ENCODE measurements at regions not wholly inside any gene's neighbourhood (a gene's known extent, or its start where the extent isn't known, plus 50 kb on each side); places are given as distances from the start of the nearest gene placed in this dataset.
"Not testable (repeated sequence)": the region's sequence is repeated elsewhere in the genome, so short reads cannot be mapped to it uniquely, and the experiment has no call there.

DNA sequence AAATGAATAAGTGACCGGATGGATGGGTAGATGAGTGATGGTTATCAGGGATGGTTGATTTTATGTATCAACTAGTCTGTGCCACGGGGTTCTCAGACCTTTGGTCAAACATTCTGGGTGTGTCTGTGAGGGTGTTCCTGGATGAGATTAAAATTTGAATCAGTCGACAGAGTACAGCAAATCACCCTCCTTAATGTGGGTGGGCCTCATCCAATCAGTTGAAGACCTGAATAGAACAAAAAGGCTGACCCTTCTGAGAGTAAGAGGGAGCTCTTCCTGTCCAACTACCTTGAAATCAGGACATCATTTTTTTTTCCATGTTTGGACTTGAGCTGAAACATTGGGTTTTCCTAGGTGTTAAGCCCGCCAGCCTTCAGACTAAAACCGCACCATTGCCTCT, 136.4 kb upstream of the ATXN1 start:
- no peaks in the 10 kb centered on the region for H3K9me3 ChIP-seq (ENCODE audit: insufficient read depth, low read length, severe bottlenecking)
- no peaks in the 10 kb centered on the region for H4K20me1 ChIP-seq (ENCODE audit: insufficient read depth, low read length)

GRCh38 chr6:16894301-16894700, 133.0 kb upstream of the ATXN1 start:
- H3K9me3 ChIP-seq (ENCODE audit: insufficient read depth, low read length, severe bottlenecking) = no peaks in the 10 kb centered on the region
- H3K27ac ChIP-seq (ENCODE audit: low read length) = no peak overlapping the region
- DNase-seq (no peak), ATAC-seq (ENCODE audit: insufficient read depth, low read depth) (no peak)
- H3K4me3 ChIP-seq (ENCODE audit: low read depth in 1 of 2, low read length in 2 of 2) = no peak overlapping the region
- H4K20me1 ChIP-seq (ENCODE audit: insufficient read depth, low read length) = no peaks in the 10 kb centered on the region
- no peak for TF ChIP-seq CTCF (IDR thresholded peaks at IDR 0.05; ENCODE audit: borderline replicate concordance, extremely low read depth, low read length, poor library complexity, severe bottlenecking)
- TF ChIP-seq EZH2 (IDR thresholded peaks at IDR 0.05; ENCODE audit: borderline replicate concordance, low read depth, low read length, severe bottlenecking) = no peak
- no peak overlapping the region for H3K9ac ChIP-seq (ENCODE audit: low read depth, low read length)
- no peaks in the 10 kb centered on the region for H3K36me3 ChIP-seq (ENCODE audit: insufficient read depth, low read length)
- H2AFZ ChIP-seq (ENCODE audit: low read depth, low read length) = no peak overlapping the region
- no peak overlapping the region for H3K4me2 ChIP-seq (ENCODE audit: insufficient read depth, low read length)
- H3K79me2 ChIP-seq (ENCODE audit: insufficient read depth, low read length) = no peaks in the 10 kb centered on the region
- H3K27me3 ChIP-seq (ENCODE audit: insufficient read depth, low read length, poor library complexity) = no peaks in the 10 kb centered on the region
- no peaks in the 10 kb centered on the region for H3K4me1 ChIP-seq (ENCODE audit: insufficient read depth, low read length)

More for the DNA sequence above, 136.4 kb upstream of the ATXN1 start:
- no peak overlapping the region for H3K4me2 ChIP-seq (ENCODE audit: insufficient read depth, low read length)
- no peaks in the 10 kb centered on the region for H3K4me1 ChIP-seq (ENCODE audit: insufficient read depth, low read length)
- ATAC-seq (ENCODE audit: insufficient read depth, low read depth) (no peak), DNase-seq (no peak)
- TF ChIP-seq EZH2 (IDR thresholded peaks at IDR 0.05; ENCODE audit: borderline replicate concordance, low read depth, low read length, severe bottlenecking) (no peak), CTCF (IDR thresholded peaks at IDR 0.05; ENCODE audit: borderline replicate concordance, extremely low read depth, low read length, poor library complexity, severe bottlenecking) (no peak)
- H3K9ac ChIP-seq (ENCODE audit: low read depth, low read length) = no peak overlapping the region
- no peak overlapping the region for H3K4me3 ChIP-seq (ENCODE audit: low read depth in 1 of 2, low read length in 2 of 2)
- H3K36me3 ChIP-seq (ENCODE audit: insufficient read depth, low read length) = no peaks in the 10 kb centered on the region
- H3K27me3 ChIP-seq (ENCODE audit: insufficient read depth, low read length, poor library complexity) = no peaks in the 10 kb centered on the region
- H3K27ac ChIP-seq (ENCODE audit: low read length) = no peak overlapping the region
- no peak overlapping the region for H2AFZ ChIP-seq (ENCODE audit: low read depth, low read length)
- no peaks in the 10 kb centered on the region for H3K79me2 ChIP-seq (ENCODE audit: insufficient read depth, low read length)

GRCh38 chr6:16891110-16891509, 129.8 kb upstream of the ATXN1 start:
- DNase-seq; H3K9ac ChIP-seq (ENCODE audit: low read depth, low read length); H3K79me2 ChIP-seq (ENCODE audit: insufficient read depth, low read length); H3K4me1 ChIP-seq (ENCODE audit: insufficient read depth, low read length); H3K36me3 ChIP-seq (ENCODE audit: insufficient read depth, low read length); H3K4me3 ChIP-seq (ENCODE audit: low read depth in 1 of 2, low read length in 2 of 2); ATAC-seq (ENCODE audit: insufficient read depth, low read depth); H3K4me2 ChIP-seq (ENCODE audit: insufficient read depth, low read length); H3K27ac ChIP-seq (ENCODE audit: low read length); H2AFZ ChIP-seq (ENCODE audit: low read depth, low read length); H3K27me3 ChIP-seq (ENCODE audit: insufficient read depth, low read length, poor library complexity); H4K20me1 ChIP-seq (ENCODE audit: insufficient read depth, low read length); H3K9me3 ChIP-seq (ENCODE audit: insufficient read depth, low read length, severe bottlenecking): not testable (repeated sequence)

DNA sequence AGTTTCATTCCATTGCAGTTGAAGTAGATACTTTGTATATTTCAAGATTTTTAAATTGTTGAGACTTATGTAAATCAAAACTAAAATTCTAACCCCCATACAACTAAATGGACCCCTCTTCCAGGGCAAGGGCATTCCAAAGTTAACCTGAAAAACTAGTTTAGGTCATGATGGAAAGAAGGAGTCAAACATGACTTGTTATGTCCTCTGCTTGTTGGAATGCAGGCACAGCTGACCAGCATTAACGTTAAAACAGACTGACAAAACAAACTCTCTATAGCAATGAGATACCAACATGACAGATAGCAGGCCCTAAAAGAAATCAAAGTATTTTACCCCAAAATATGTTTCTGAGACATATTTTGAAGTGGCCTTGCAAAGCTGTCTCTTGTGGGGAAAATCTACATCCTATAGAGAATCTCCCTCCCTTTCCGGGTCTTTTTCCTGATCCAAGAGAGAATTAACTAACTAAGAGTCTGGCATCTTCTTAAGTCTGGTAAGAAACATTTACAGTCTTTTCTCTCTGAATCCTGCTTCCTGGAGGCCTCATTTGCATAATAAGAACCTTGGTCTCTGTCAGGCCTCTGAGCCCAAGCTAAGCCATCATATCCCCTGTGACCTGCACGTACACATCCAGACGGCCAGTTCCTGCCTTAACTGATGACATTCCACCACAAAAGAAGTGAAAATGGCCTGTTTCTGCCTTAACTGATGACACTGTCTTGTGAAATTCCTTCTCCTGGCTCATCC, 124.3 kb upstream of the ATXN1 start:
- Histone ChIP-seq H3K79me2 (ENCODE audit: insufficient read depth, low read length) (no peaks in the 10 kb centered on the region), H3K4me1 (ENCODE audit: insufficient read depth, low read length) (no peaks in the 10 kb centered on the region), H3K4me3 (ENCODE audit: low read depth in 1 of 2, low read length in 2 of 2) (no peak overlapping the region), H3K27me3 (ENCODE audit: insufficient read depth, low read length, poor library complexity) (no peaks in the 10 kb centered on the region), H3K36me3 (ENCODE audit: insufficient read depth, low read length) (no peaks in the 10 kb centered on the region), H3K4me2 (ENCODE audit: insufficient read depth, low read length) (no peak overlapping the region), H3K27ac (ENCODE audit: low read length) (no peak overlapping the region), H3K9me3 (ENCODE audit: insufficient read depth, low read length, severe bottlenecking) (no peaks in the 10 kb centered on the region), H3K9ac (ENCODE audit: low read depth, low read length) (no peak overlapping the region), H4K20me1 (ENCODE audit: insufficient read depth, low read length) (no peaks in the 10 kb centered on the region), H2AFZ (ENCODE audit: low read depth, low read length) (no peak overlapping the region)
- no peak for TF ChIP-seq EZH2 (IDR thresholded peaks at IDR 0.05; ENCODE audit: borderline replicate concordance, low read depth, low read length, severe bottlenecking)
- no peak for TF ChIP-seq CTCF (IDR thresholded peaks at IDR 0.05; ENCODE audit: borderline replicate concordance, extremely low read depth, low read length, poor library complexity, severe bottlenecking)
- no peak for DNase-seq
- no peak for ATAC-seq (ENCODE audit: insufficient read depth, low read depth)
